CD4-positive, alpha-beta T cell treated with Interleukin-6 at 100 ng/mL for 8 hours (primary cell): ENCODE measurements at regions not wholly inside any gene's neighbourhood (a gene's known extent, or its start where the extent isn't known, plus 50 kb on each side); places are given as distances from the start of the nearest gene placed in this dataset.
"Not testable (repeated sequence)": the region's sequence is repeated elsewhere in the genome, so short reads cannot be mapped to it uniquely, and the experiment has no call there.

Experiments used
- DNase-seq: peaks from one replicate; pipeline ENCODE4 v3.0.0-alpha.2; 2020; ENCODE audit warnings: mixed read lengths, low spot score

- DNase-seq = not testable (repeated sequence)
These were observed 225.2 kb downstream of the NPHP4 start for GRCh38 chr1:5766996-5767395.

GRCh38 chr1:5765997-5766913 is 226.0 kb downstream of the NPHP4 start:
- DNase-seq = no peak

GRCh38 chr1:5765483-5765882 is 226.7 kb downstream of the NPHP4 start:
- DNase-seq = no peak

GRCh38 chr1:5764959-5765358 is 227.3 kb downstream of the NPHP4 start:
- DNase-seq = no peak

- DNase-seq = no peak
These were observed 227.8 kb downstream of the NPHP4 start for GRCh38 chr1:5764464-5764863.

GRCh38 chr1:5763696-5764370 is 228.4 kb downstream of the NPHP4 start:
- DNase-seq = no peak

GRCh38 chr1:5758859-5759578 is 233.2 kb downstream of the NPHP4 start:
- no peak for DNase-seq

GRCh38 chr1:5758000-5758858 is 234.0 kb downstream of the NPHP4 start:
- no peak for DNase-seq

GRCh38 chr1:5757187-5757805 is 234.9 kb downstream of the NPHP4 start:
- no peak for DNase-seq

GRCh38 chr1:5756434-5757186 is 235.6 kb downstream of the NPHP4 start:
- DNase-seq = no peak

- no peak for DNase-seq
These were observed 236.6 kb downstream of the NPHP4 start for GRCh38 chr1:5755552-5756125.

GRCh38 chr1:5754817-5755551 is 237.2 kb downstream of the NPHP4 start:
- DNase-seq = no peak

- DNase-seq = no peak
These were observed 238.4 kb downstream of the NPHP4 start for GRCh38 chr1:5753549-5754421.

GRCh38 chr1:5752746-5753548 is 239.3 kb downstream of the NPHP4 start:
- no peak for DNase-seq

GRCh38 chr1:5751833-5752745 is 240.1 kb downstream of the NPHP4 start:
- DNase-seq = no peak

- no peak for DNase-seq
These were observed 241.1 kb downstream of the NPHP4 start for GRCh38 chr1:5751163-5751540.
